SK-N-SH (cell line): ENCODE measurements at regions not wholly inside any gene's neighbourhood (a gene's known extent, or its start where the extent isn't known, plus 50 kb on each side); places are given as distances from the start of the nearest gene placed in this dataset.

Experiments
- CTCF ChIA-PET: fragments of 300-600, 350-600 bp; formaldehyde crosslinking; extraction: SDS; loops from one replicate; lab custom pipeline; 2021; lab: Yijun Ruan, JAX
- POLR2A ChIA-PET: fragments of 350-600 bp; sonication (Branson Sonifier 250); formaldehyde crosslinking; extraction: SDS; loops from one replicate; lab custom pipeline; 2020; ENCODE audit warnings: antibody characterized with exemption, inconsistent platforms; lab: Yijun Ruan, JAX
- DNase-seq: peaks from one replicate; pipeline ENCODE4 v3.0.0; 2012
- H2AFZ ChIP-seq: fragments of 200-600 bp; sonication (generic); 2 replicates; pipeline ENCODE4 v1.8.1; 2016; ENCODE audit warnings: antibody characterized with exemption, mild to moderate bottlenecking, low read depth
- H3F3A ChIP-seq: fragments of 200-600 bp; sonication (generic); replicated peaks from 2 replicates; pipeline ENCODE3; 2016; ENCODE audit warnings: antibody characterized with exemption, mild to moderate bottlenecking; ENCODE audit not compliant: insufficient read depth
- H3K27ac ChIP-seq, 2 experiments: fragments of 200-500 bp in 1 of 2; fragments of 200-600 bp in 1 of 2; sonication (Bioruptor generic) in 1 of 2; sonication (generic), shearing (Covaris generic) in 1 of 2; 2 replicates each; pipeline versions ENCODE4 v1.5.1 to v1.6.1; 2014 to 2016; ENCODE audit warnings: low read depth in 2 of 2, inconsistent platforms in 1 of 2, low read length in 1 of 2, mild to moderate bottlenecking in 1 of 2, mixed read lengths in 1 of 2
- H3K27me3 ChIP-seq: fragments of 200-600 bp; sonication (generic), shearing (Covaris generic); 2 replicates; pipeline ENCODE4 v1.6.1; 2016; ENCODE audit warnings: mixed run types; ENCODE audit not compliant: insufficient read depth
- H3K36me3 ChIP-seq, 2 experiments: fragments of 200-500 bp in 1 of 2; fragments of 200-600 bp in 1 of 2; sonication (Bioruptor generic) in 1 of 2; sonication (generic) in 1 of 2; replicated peaks in 1 of 2; 2 replicates each; pipeline versions ENCODE3 to v1.5.1; 2014 to 2016; ENCODE audit warnings: low read length in 1 of 2, mild to moderate bottlenecking in 1 of 2; ENCODE audit not compliant: insufficient read depth in 2 of 2, control insufficient read depth in 1 of 2
- H3K4me1 ChIP-seq, 2 experiments: fragments of 200-500 bp in 1 of 2; fragments of 200-600 bp in 1 of 2; sonication (Bioruptor generic) in 1 of 2; sonication (generic), shearing (Covaris generic) in 1 of 2; 2 replicates each; pipeline versions ENCODE4 v1.5.1 to v1.6.1; 2014 to 2016; ENCODE audit warnings: low read depth in 1 of 2, low read length in 1 of 2, mixed run types in 1 of 2; ENCODE audit not compliant: insufficient read depth in 2 of 2, control insufficient read depth in 1 of 2
- H3K4me2 ChIP-seq: fragments of 200-600 bp; sonication (generic), shearing (Covaris generic); 2 replicates; pipeline ENCODE4 v1.6.1; 2017; ENCODE audit warnings: mixed run types
- H3K4me3 ChIP-seq, 2 experiments: fragments of 200-500 bp in 1 of 2; fragments of 200-600 bp in 1 of 2; sonication (Bioruptor generic) in 1 of 2; sonication (generic), shearing (Covaris generic) in 1 of 2; 2 replicates each; pipeline versions ENCODE4 v1.5.1 to v1.8.1; 2014 to 2016; ENCODE audit warnings: low read depth in 2 of 2, inconsistent platforms in 1 of 2, low read length in 1 of 2, mild to moderate bottlenecking in 1 of 2, mixed read lengths in 1 of 2, moderate library complexity in 1 of 2
- H3K79me2 ChIP-seq: fragments of 200-600 bp; sonication (generic); 2 replicates; pipeline ENCODE4 v1.8.1; 2017; ENCODE audit warnings: mild to moderate bottlenecking; ENCODE audit not compliant: insufficient read depth
- H3K9ac ChIP-seq: fragments of 200-600 bp; sonication (generic); 2 replicates; pipeline ENCODE4 v1.6.1; 2017; ENCODE audit warnings: mixed run types
- H3K9me2 ChIP-seq: fragments of 200-600 bp; sonication (generic); 2 replicates; pipeline ENCODE4 v1.6.1; 2017; ENCODE audit warnings: mixed run types
- H3K9me3 ChIP-seq: fragments of 200-600 bp; sonication (generic); 2 replicates; pipeline ENCODE4 v1.6.1; 2017; ENCODE audit warnings: mixed run types, mild to moderate bottlenecking, moderate library complexity
- H4K20me1 ChIP-seq: fragments of 200-600 bp; sonication (generic); 2 replicates; pipeline ENCODE4 v1.6.1; 2017; ENCODE audit warnings: mild to moderate bottlenecking, mixed run types; ENCODE audit not compliant: insufficient read depth
- CHD2 ChIP-seq: fragments of 150-350 bp; IDR thresholded peaks from 2 replicates; pipeline ENCODE4 v1.6.1; 2018; ENCODE audit warnings: low read length; ENCODE audit not compliant: partially characterized antibody
- ELF1 ChIP-seq: IDR thresholded peaks from 2 replicates; pipeline ENCODE4 v1.4.0; 2012
- EP300 ChIP-seq, 2 experiments: IDR thresholded peaks; 2 replicates each; pipeline versions ENCODE4 v1.4.0 to v1.6.1; 2012; ENCODE audit warnings: borderline replicate concordance in 1 of 2, low read depth in 1 of 2, low read length in 1 of 2
- EZH2phosphoT487 ChIP-seq: fragments of 200-600 bp; sonication (generic); IDR thresholded peaks from 2 replicates; pipeline ENCODE4 v1.6.1; 2017; ENCODE audit warnings: low read depth, mixed run types, mild to moderate bottlenecking, antibody characterized with exemption, moderate library complexity, borderline replicate concordance
- FOSL2 ChIP-seq: IDR thresholded peaks from 2 replicates; pipeline ENCODE4 v1.4.0; 2012; ENCODE audit warnings: low read depth, mild to moderate bottlenecking, moderate library complexity, borderline replicate concordance
- FOXM1 ChIP-seq: IDR thresholded peaks from 2 replicates; pipeline ENCODE4 v1.4.0; 2012; ENCODE audit warnings: low read depth, mild to moderate bottlenecking
- GABPA ChIP-seq: IDR thresholded peaks from 2 replicates; pipeline ENCODE4 v1.4.0; 2012; ENCODE audit warnings: low read depth, mild to moderate bottlenecking
- JUND ChIP-seq: IDR thresholded peaks from 2 replicates; pipeline ENCODE4 v1.4.0; 2012
- MEF2A ChIP-seq: IDR thresholded peaks from 2 replicates; pipeline ENCODE4 v1.4.0; 2012; ENCODE audit warnings: low read depth, borderline replicate concordance
- MXI1 ChIP-seq: IDR thresholded peaks from 2 replicates; pipeline ENCODE4 v1.6.1; 2012; ENCODE audit warnings: mild to moderate bottlenecking, low read depth, low read length, improper control_type of control experiment
- POLR2AphosphoS5 ChIP-seq: IDR thresholded peaks from 2 replicates; pipeline ENCODE4 v1.6.1; 2012; ENCODE audit warnings: low read depth, low read length
- RAD21 ChIP-seq: IDR thresholded peaks from 2 replicates; pipeline ENCODE4 v1.6.1; 2012; ENCODE audit warnings: mild to moderate bottlenecking, low read length
- RCOR1 ChIP-seq: fragments of 150-350 bp; IDR thresholded peaks from 2 replicates; pipeline ENCODE4 v1.6.1; 2017; ENCODE audit warnings: antibody characterized with exemption, low read length
- RFX5 ChIP-seq: IDR thresholded peaks from 2 replicates; pipeline ENCODE4 v1.6.1; 2012; ENCODE audit warnings: mild to moderate bottlenecking, improper control_type of control experiment, low read length
- RXRA ChIP-seq: IDR thresholded peaks from 2 replicates; pipeline ENCODE4 v1.4.0; 2012; ENCODE audit warnings: low read depth, mild to moderate bottlenecking, borderline replicate concordance
- SIN3A ChIP-seq: IDR thresholded peaks from 2 replicates; pipeline ENCODE4 v1.6.1; 2012; ENCODE audit warnings: low read depth, mild to moderate bottlenecking, low read length, moderate library complexity, borderline replicate concordance
- TEAD4 ChIP-seq: IDR thresholded peaks from 2 replicates; pipeline ENCODE4 v1.4.0; 2012; ENCODE audit warnings: mild to moderate bottlenecking, borderline replicate concordance; ENCODE audit not compliant: insufficient read depth
- YY1 ChIP-seq: IDR thresholded peaks from 2 replicates; pipeline ENCODE4 v1.4.0; 2012; ENCODE audit warnings: low read depth, mild to moderate bottlenecking
- WGBS: methylation state at CpG from one replicate; pipeline ENCODE4 v1.1.6; 2017; ENCODE audit warnings: low lambda C conversion rate; 5-methylcytosine and 5-hydroxymethylcytosine counted together
- TF ChIP-seq, protein P1 (sequence below): IDR thresholded peaks from 2 replicates; pipeline ENCODE4 v1.4.0; 2012; ENCODE audit warnings: low read depth, borderline replicate concordance
- TF ChIP-seq, protein P2 (sequence below): IDR thresholded peaks from 2 replicates; pipeline ENCODE4 v1.4.0; 2012; ENCODE audit warnings: low read depth

DNA sequence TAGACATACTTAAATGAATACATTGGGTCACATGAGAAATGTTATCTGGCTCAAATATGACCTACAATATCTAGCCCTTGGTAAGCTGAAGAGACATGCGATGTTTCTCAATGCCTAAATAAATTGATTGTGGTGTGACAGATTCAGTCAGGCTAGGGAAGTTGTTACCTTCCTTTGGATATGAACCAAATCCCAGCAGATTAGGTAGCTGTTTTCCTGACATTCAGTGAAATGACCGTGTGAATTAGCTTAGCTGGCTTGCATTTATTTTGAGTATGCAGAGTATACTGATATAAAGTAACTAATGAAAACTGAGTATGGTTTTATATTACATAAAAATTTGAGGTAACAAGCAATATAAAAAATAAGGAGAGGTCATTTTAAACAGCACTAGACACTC is 288.2 kb downstream of the GJA1 start:
- WGBS = 83% methylated on average over 2 of the region's 2 CpGs
- H4K20me1 ChIP-seq = no peaks in the 10 kb centered on the region
- H3K4me1 ChIP-seq = no peaks in the 10 kb centered on the region; a peak in 1 of 4 replicates
- H3F3A ChIP-seq = peaks cover 12% of the 10 kb centered on the region
- no peaks in the 10 kb centered on the region for H3K27me3 ChIP-seq
- POLR2A ChIA-PET = no interaction called here
- no peak for DNase-seq
- H3K36me3 ChIP-seq = no peaks in the 10 kb centered on the region
- H3K27ac ChIP-seq = no peak overlapping the region
- no peaks in the 10 kb centered on the region for H3K9me2 ChIP-seq
- no peaks in the 10 kb centered on the region for H3K79me2 ChIP-seq
- no peaks in the 10 kb centered on the region for H3K9me3 ChIP-seq
- H2AFZ ChIP-seq = no peak overlapping the region
- no peak overlapping the region for H3K9ac ChIP-seq
- TF ChIP-seq YY1 = no peak
- TF ChIP-seq EP300 (IDR thresholded peaks at IDR 0.05; ENCODE audit: borderline replicate concordance in 1 of 2, low read depth in 1 of 2, low read length in 1 of 2) = no peak
- TF ChIP-seq ELF1 = no peak
- TF ChIP-seq JUND = no peak
- no peak for TF ChIP-seq RAD21
- no peak for TF ChIP-seq SIN3A
- no peak for TF ChIP-seq RCOR1
- no peak for TF ChIP-seq TEAD4
- TF ChIP-seq POLR2AphosphoS5 = no peak
- TF ChIP-seq EZH2phosphoT487 = no peak
- TF ChIP-seq, protein P1, sequence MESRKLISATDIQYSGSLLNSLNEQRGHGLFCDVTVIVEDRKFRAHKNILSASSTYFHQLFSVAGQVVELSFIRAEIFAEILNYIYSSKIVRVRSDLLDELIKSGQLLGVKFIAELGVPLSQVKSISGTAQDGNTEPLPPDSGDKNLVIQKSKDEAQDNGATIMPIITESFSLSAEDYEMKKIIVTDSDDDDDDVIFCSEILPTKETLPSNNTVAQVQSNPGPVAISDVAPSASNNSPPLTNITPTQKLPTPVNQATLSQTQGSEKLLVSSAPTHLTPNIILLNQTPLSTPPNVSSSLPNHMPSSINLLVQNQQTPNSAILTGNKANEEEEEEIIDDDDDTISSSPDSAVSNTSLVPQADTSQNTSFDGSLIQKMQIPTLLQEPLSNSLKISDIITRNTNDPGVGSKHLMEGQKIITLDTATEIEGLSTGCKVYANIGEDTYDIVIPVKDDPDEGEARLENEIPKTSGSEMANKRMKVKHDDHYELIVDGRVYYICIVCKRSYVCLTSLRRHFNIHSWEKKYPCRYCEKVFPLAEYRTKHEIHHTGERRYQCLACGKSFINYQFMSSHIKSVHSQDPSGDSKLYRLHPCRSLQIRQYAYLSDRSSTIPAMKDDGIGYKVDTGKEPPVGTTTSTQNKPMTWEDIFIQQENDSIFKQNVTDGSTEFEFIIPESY = no peak
- no peak for TF ChIP-seq GABPA
- no peak for TF ChIP-seq MXI1
- TF ChIP-seq FOSL2 = no peak
- TF ChIP-seq RXRA = no peak
- no peak for TF ChIP-seq RFX5
- TF ChIP-seq, protein P2, sequence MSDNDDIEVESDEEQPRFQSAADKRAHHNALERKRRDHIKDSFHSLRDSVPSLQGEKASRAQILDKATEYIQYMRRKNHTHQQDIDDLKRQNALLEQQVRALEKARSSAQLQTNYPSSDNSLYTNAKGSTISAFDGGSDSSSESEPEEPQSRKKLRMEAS = no peak
- no peak for TF ChIP-seq MEF2A
- TF ChIP-seq, all 33 proteins: peak for 0
- H3K4me2 ChIP-seq = no peak overlapping the region
- H3K4me3 ChIP-seq = no peak overlapping the region
- CTCF ChIA-PET = no interaction called here

DNA sequence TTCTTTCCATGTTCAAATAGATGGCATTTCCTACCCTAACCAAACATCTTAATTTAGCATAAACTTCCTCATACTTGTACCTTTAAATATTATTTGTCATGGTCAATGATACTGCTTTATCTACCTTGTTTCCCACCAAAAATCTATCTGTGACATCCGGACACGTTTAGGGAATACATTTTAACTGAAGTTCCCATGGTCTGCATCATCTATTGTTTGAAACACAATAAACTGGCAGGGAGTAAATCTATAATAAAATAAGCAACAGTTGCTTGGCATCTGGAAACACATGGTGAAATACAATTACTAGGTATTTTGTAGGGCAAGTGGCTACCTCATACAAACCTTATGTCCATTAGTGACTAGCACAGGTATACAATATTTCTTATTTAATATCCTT is 289.1 kb downstream of the GJA1 start:
- Histone ChIP-seq H3K27me3 (no peaks in the 10 kb centered on the region), H3F3A (peaks cover 12% of the 10 kb centered on the region), H3K27ac (no peak overlapping the region), H3K9me3 (no peaks in the 10 kb centered on the region)
- TF ChIP-seq POLR2AphosphoS5 (no peak), YY1 (no peak), CHD2 (no peak), JUND (no peak), FOXM1 (no peak), GABPA (no peak)
- TF ChIP-seq, protein P2 = no peak
- TF ChIP-seq, all 33 proteins: peak for 0
- Histone ChIP-seq H4K20me1 (no peaks in the 10 kb centered on the region), H3K36me3 (no peaks in the 10 kb centered on the region), H3K4me1 (no peaks in the 10 kb centered on the region; a peak in 1 of 4 replicates), H3K79me2 (no peaks in the 10 kb centered on the region), H3K4me2 (no peak overlapping the region), H3K9ac (no peak overlapping the region), H2AFZ (no peak overlapping the region), H3K4me3 (no peak overlapping the region), H3K9me2 (no peaks in the 10 kb centered on the region)
- WGBS = 74% methylated on average over 2 of the region's 2 CpGs
- DNase-seq = no peak
- POLR2A ChIA-PET = no interaction called here
- CTCF ChIA-PET = no interaction called here
